ENCODE measurements at regions not wholly inside any gene's neighbourhood (a gene's known extent, or its start where the extent isn't known, plus 50 kb on each side); places are given as distances from the start of the nearest gene placed in this dataset.

GRCh38 chr7:155163696-155164095 is 93.6 kb downstream of the HTR5A start:
- Histone ChIP-seq H3K4me2 (no peak overlapping the region), H3F3A (ENCODE audit: low read depth) (no peaks in the 10 kb centered on the region), H3K36me3 (no peaks in the 10 kb centered on the region), H3K79me2 (ENCODE audit: low read depth) (no peaks in the 10 kb centered on the region), H3K27me3 (no peaks in the 10 kb centered on the region), H4K20me1 (ENCODE audit: low read depth) (no peaks in the 10 kb centered on the region), H3K4me3 (no peak overlapping the region), H3K9ac (no peak overlapping the region), H2AFZ (replicated peaks) (no peak overlapping the region), H3K27ac (no peak overlapping the region), H3K4me1 (no peaks in the 10 kb centered on the region), H3K9me3 (ENCODE audit: low read depth) (no peaks in the 10 kb centered on the region)
- no peaks in the 10 kb centered on the region for H3K4me1 Mint-ChIP-seq
- no peak overlapping the region for H3K4me3 Mint-ChIP-seq
- no peak for DNase-seq (ENCODE audit: low spot score)
- no peaks in the 10 kb centered on the region for H3K36me3 Mint-ChIP-seq
- H3K9me3 Mint-ChIP-seq = peaks cover 1% of the 10 kb centered on the region
- no peak for TF ChIP-seq CTCF (IDR thresholded peaks at IDR 0.05)
- TF ChIP-seq EZH2phosphoT487 (IDR thresholded peaks at IDR 0.05) = no peak
- no peak for TF ChIP-seq EZH2 (IDR thresholded peaks at IDR 0.05)
- H3K27ac Mint-ChIP-seq = no peak overlapping the region
- H3K27me3 Mint-ChIP-seq (ENCODE audit: insufficient read depth, low read depth) = peaks cover 4% of the 10 kb centered on the region

DNA sequence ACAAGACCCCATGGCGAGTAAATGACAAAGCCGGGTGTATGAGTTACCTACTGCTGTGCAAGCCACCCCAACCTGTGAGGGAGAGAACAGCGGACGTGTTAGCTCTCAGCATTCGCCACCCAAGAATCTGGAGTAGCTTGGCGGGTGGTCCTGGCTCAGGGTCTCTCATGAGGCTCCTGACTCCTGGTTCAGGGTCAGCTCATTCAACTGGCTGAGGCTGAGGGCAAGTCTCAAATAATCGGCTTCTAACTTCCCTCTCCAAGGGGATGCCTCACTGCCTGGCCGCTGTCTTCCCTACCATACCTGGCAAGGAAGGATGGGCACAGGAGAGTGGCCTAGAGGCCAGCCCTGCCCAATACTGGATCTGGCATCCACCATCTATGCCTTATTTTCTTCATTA is 94.2 kb downstream of the HTR5A start:
- Mint-ChIP-seq H3K36me3 (no peaks in the 10 kb centered on the region), H3K9me3 (no peaks in the 10 kb centered on the region), H3K27me3 (ENCODE audit: insufficient read depth, low read depth) (peaks cover 4% of the 10 kb centered on the region), H3K4me1 (no peaks in the 10 kb centered on the region), H3K4me3 (no peak overlapping the region), H3K27ac (no peak overlapping the region)
- Histone ChIP-seq H3K27ac (no peak overlapping the region), H2AFZ (replicated peaks) (no peak overlapping the region), H3K4me2 (no peak overlapping the region), H3K9me3 (ENCODE audit: low read depth) (no peaks in the 10 kb centered on the region), H4K20me1 (ENCODE audit: low read depth) (no peaks in the 10 kb centered on the region), H3K4me3 (no peak overlapping the region), H3K4me1 (no peaks in the 10 kb centered on the region), H3F3A (ENCODE audit: low read depth) (no peaks in the 10 kb centered on the region), H3K36me3 (no peaks in the 10 kb centered on the region), H3K27me3 (no peaks in the 10 kb centered on the region), H3K79me2 (ENCODE audit: low read depth) (no peaks in the 10 kb centered on the region), H3K9ac (no peak overlapping the region)
- no peak for TF ChIP-seq CTCF (IDR thresholded peaks at IDR 0.05)
- no peak for TF ChIP-seq EZH2 (IDR thresholded peaks at IDR 0.05)
- TF ChIP-seq EZH2phosphoT487 (IDR thresholded peaks at IDR 0.05) = no peak
- no peak for DNase-seq (ENCODE audit: low spot score)

DNA sequence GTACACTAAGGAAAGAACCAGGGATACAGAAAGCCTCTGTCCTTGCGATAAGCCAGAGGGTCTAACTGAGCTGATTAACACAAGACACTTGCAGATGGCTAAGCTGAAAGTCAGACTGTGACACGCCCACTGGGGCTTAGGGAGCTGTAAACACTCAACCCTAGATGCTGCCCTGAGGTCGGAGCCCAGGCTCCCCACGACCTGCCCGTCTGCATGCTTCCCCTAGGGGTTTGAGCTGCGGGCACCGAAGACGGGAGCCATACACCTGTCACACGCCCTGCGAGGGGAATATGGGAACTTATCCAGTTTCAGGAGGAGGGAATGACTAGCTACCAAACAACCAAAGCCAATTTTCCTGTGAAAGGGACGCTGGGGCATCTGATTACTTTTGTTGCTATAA is 96.0 kb downstream of the HTR5A start:
- no peak overlapping the region for H2AFZ ChIP-seq (replicated peaks)
- H3K9ac ChIP-seq = no peak overlapping the region
- Mint-ChIP-seq H3K9me3 (no peaks in the 10 kb centered on the region), H3K27me3 (ENCODE audit: insufficient read depth, low read depth) (peaks cover 4% of the 10 kb centered on the region), H3K4me3 (no peak overlapping the region), H3K4me1 (no peaks in the 10 kb centered on the region), H3K36me3 (no peaks in the 10 kb centered on the region), H3K27ac (no peak overlapping the region)
- no peak overlapping the region for H3K27ac ChIP-seq
- no peaks in the 10 kb centered on the region for H3K27me3 ChIP-seq
- no peaks in the 10 kb centered on the region for H3K4me1 ChIP-seq
- no peaks in the 10 kb centered on the region for H4K20me1 ChIP-seq (ENCODE audit: low read depth)
- H3K4me2 ChIP-seq = no peak overlapping the region
- no peaks in the 10 kb centered on the region for H3K9me3 ChIP-seq (ENCODE audit: low read depth)
- H3K79me2 ChIP-seq (ENCODE audit: low read depth) = no peaks in the 10 kb centered on the region
- H3K36me3 ChIP-seq = no peaks in the 10 kb centered on the region
- DNase-seq (ENCODE audit: low spot score) = peak; percentile 24
- H3K4me3 ChIP-seq = no peak overlapping the region
- no peak for TF ChIP-seq EZH2phosphoT487 (IDR thresholded peaks at IDR 0.05)
- no peak for TF ChIP-seq EZH2 (IDR thresholded peaks at IDR 0.05)
- no peak for TF ChIP-seq CTCF (IDR thresholded peaks at IDR 0.05)
- H3F3A ChIP-seq (ENCODE audit: low read depth) = no peaks in the 10 kb centered on the region

Measured in neural progenitor cell (in vitro differentiated cells).